Ascending aorta (tissue), 2 donors: ENCODE measurements at regions not wholly inside any gene's neighbourhood (a gene's known extent, or its start where the extent isn't known, plus 50 kb on each side); places are given as distances from the start of the nearest gene placed in this dataset.

Experiments used
- DNase-seq, 2 donors: peaks; one replicate each; pipeline ENCODE4 v3.0.0-alpha.2; 2019; ENCODE audit warnings: low spot score in 2 of 2
- H3K27ac ChIP-seq, 2 donors: fragments of 200-600 bp; sonication (generic); one replicate each; pipeline ENCODE4 v1.5.1; 2016 to 2017; ENCODE audit warnings: mild to moderate bottlenecking in 1 of 2
- H3K27me3 ChIP-seq: fragments of 200-600 bp; sonication (generic); one replicate; pipeline ENCODE4 v1.5.1; 2017
- H3K36me3 ChIP-seq, 2 donors: fragments of 200-600 bp; sonication (generic); one replicate each; pipeline ENCODE4 v1.5.1; 2016
- H3K4me1 ChIP-seq, 2 donors: fragments of 200-600 bp; sonication (generic); one replicate each; pipeline ENCODE4 v1.5.1; 2016 to 2017; ENCODE audit warnings: mild to moderate bottlenecking in 1 of 2
- H3K4me3 ChIP-seq, 2 donors: fragments of 200-600 bp; sonication (generic); one replicate each; pipeline ENCODE4 v1.5.1; 2016 to 2017; ENCODE audit warnings: mild to moderate bottlenecking in 1 of 2
- H3K9me3 ChIP-seq, 2 donors: fragments of 200-600 bp; sonication (generic); one replicate each; pipeline ENCODE4 v1.5.1; 2016
- CTCF ChIP-seq, 3 experiments: fragments of 200-600 bp in 2 of 3; fragments of 450-650 bp in 1 of 3; sonication (generic) in 2 of 3; IDR thresholded peaks; one replicate each; pipeline ENCODE4 v1.5.1; 2016 to 2019; ENCODE audit warnings: antibody characterized with exemption in 3 of 3, mild to moderate bottlenecking in 1 of 3, moderate library complexity in 1 of 3
- intact Hi-C: fragments of 100-400 bp; cut with DNase I; formaldehyde crosslinking; loops from one replicate; pipeline ENCODE4 v1.15.1; 2023

DNA sequence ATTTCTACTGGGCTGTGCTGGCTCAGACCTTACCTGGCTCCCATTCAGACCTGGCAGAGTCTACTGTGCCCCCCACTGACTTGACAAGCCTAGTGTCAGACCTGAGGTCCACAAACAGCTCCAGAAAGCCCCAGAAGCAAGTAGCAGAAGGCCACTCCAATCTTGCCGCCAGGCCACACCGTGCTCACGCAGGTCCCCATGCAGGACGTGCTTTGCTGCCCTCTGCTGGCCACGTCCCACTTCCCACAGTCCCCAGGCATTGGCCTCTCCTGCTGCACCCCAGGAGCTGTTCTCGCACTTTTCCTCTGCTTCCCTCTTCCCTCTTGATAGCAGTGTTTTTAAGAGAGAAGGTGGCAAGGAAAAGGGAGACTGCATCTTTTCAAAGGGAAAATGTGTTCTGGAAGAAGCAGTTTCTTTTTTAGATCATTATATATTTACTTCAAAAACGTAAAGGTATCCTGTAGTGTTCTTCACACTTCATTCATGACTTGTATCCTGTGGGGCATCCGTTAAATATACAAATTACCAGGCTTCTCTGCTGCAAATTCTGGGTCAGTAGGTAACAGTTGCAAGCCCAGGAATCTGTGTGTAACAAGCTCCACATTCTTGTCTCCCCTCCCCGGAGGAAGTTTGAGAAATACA lies 81.4 kb upstream of the PAPOLG start:
- intact Hi-C loops, result no loop called here
- DNase-seq, result peak in 1 of 2 donors; percentile 80

DNA sequence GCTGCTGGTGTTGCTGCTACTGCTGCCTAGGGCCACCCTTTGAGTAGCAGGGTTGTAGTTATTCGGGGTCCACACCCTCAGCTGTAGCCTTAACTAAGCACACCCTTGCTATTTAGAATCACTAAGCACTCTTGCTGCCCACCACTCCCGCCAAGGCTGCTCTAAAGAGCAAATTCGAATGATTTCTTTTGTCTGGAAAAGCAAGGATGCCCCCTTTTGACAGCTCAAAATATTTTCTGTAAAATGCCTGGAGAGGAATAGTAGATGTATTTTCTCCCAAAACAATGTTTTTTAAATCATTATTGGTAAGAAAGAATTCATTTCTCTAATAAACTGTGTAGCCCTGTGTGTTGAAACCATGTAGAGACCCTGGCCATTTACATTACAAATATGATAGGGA lies 80.8 kb upstream of the PAPOLG start:
- no peaks in the 10 kb centered on the region for H3K4me1 ChIP-seq
- no peak for DNase-seq

More for the DNA sequence above, 81.4 kb upstream of the PAPOLG start:
- Histone ChIP-seq H3K36me3 (no peaks in the 10 kb centered on the region), H3K27ac (no peak overlapping the region), H3K9me3 (no peaks in the 10 kb centered on the region), H3K27me3 (no peaks in the 10 kb centered on the region), H3K4me3 (no peak overlapping the region), H3K4me1 (no peaks in the 10 kb centered on the region)
- peak; percentile 36 to 88 (median 67) for TF ChIP-seq CTCF (IDR thresholded peaks at IDR 0.05)

DNA sequence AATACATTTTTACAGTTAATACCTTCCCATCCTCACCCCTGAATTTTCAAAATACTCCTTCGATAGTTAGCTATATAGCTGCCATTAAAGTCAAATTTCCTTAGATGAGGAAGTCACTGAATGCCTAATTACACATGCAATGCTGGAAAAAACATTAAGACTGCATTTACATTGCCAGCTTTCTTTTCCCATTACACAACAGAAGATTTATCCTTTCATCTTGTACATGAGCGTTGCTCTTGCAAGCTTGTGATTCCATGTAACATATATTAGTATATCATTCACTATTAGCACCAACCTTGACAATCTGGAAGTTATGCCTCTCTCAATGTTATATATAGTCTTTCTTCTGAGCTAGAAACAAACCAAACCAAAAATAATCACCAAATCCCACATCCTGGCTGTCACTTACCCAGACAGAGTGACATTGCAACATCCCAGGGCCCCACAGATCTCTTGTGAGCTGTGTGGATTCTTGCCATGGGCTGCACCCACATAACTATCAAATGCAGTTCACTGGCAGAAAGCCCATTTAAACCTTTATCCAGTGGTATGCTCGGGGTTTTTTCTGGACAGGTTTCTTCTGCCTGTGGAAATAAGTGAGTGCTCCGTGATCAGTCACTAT lies 79.2 kb upstream of the PAPOLG start:
- Histone ChIP-seq H3K9me3 (no peaks in the 10 kb centered on the region), H3K27ac (no peak overlapping the region), H3K27me3 (no peaks in the 10 kb centered on the region), H3K4me3 (no peak overlapping the region), H3K4me1 (no peaks in the 10 kb centered on the region), H3K36me3 (no peaks in the 10 kb centered on the region)
- intact Hi-C loops, result no loop called here
- DNase-seq, result no peak
- no peak for TF ChIP-seq CTCF (IDR thresholded peaks at IDR 0.05)

More for the DNA sequence above, 80.8 kb upstream of the PAPOLG start:
- intact Hi-C loops, result no loop called here
- H3K27ac ChIP-seq, result no peak overlapping the region
- no peak overlapping the region for H3K4me3 ChIP-seq
- TF ChIP-seq CTCF (IDR thresholded peaks at IDR 0.05), result no peak
- H3K36me3 ChIP-seq, result no peaks in the 10 kb centered on the region
- no peaks in the 10 kb centered on the region for H3K9me3 ChIP-seq
- no peaks in the 10 kb centered on the region for H3K27me3 ChIP-seq

- TF ChIP-seq CTCF (IDR thresholded peaks at IDR 0.05), result no peak
Measured at GRCh38 chr2:60677356-60677755, 78.7 kb upstream of the PAPOLG start.

DNA sequence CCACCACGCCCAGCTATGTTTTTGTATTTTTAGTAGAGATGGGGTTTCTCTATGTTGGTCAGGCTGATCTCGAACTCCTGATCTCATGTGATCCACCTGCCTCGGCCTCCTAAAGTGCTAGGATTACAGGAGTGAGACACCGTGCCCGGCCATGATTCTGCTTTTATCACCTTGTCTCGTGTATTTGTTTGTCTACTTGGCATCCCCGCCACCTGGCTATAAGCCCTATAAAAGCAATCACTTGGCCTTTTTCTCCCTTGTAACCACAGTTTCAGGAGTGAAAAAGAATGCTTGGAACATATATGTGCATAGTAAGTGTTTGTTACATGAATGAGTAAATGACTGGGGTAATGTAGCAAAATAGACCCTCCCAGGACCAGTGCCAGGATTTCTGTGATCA lies 77.5 kb upstream of the PAPOLG start:
- Histone ChIP-seq H3K36me3 (no peaks in the 10 kb centered on the region), H3K27me3 (no peaks in the 10 kb centered on the region), H3K4me1 (no peaks in the 10 kb centered on the region), H3K9me3 (no peaks in the 10 kb centered on the region), H3K27ac (no peak overlapping the region), H3K4me3 (no peak overlapping the region)
- TF ChIP-seq CTCF (IDR thresholded peaks at IDR 0.05), result no peak
- DNase-seq, result no peak
- intact Hi-C loops, result no loop called here

More at GRCh38 chr2:60677356-60677755, 78.7 kb upstream of the PAPOLG start:
- Histone ChIP-seq H3K4me1 (no peaks in the 10 kb centered on the region), H3K9me3 (no peaks in the 10 kb centered on the region), H3K27me3 (no peaks in the 10 kb centered on the region), H3K36me3 (no peaks in the 10 kb centered on the region), H3K27ac (no peak overlapping the region), H3K4me3 (no peak overlapping the region)
- intact Hi-C loops, result no loop called here
- DNase-seq, result no peak
